ENCODE measurements at regions not wholly inside any gene's neighbourhood (a gene's known extent, or its start where the extent isn't known, plus 50 kb on each side); places are given as distances from the start of the nearest gene placed in this dataset. TPM values are rescaled to one million over a fixed set of nuclear protein-coding genes. Genes with fewer than 3 reads are reported as not detected.
"Not testable (repeated sequence)": the region's sequence is repeated elsewhere in the genome, so short reads cannot be mapped to it uniquely, and the experiment has no call there.

- H3K9ac ChIP-seq (replicated peaks in 1 of 4; ENCODE audit: extremely low read depth in 1 of 4, low read depth in 3 of 4, low read length in 3 of 4); H2AFZ ChIP-seq (ENCODE audit: low read length); H3K4ac ChIP-seq (replicated peaks; ENCODE audit: insufficient read length, low read depth, low read length); H3K36me3 ChIP-seq (ENCODE audit: control insufficient read depth in 2 of 4, insufficient read depth in 4 of 4, low read length in 3 of 4); H3K27me3 ChIP-seq (replicated peaks in 1 of 4; ENCODE audit: control insufficient read depth in 3 of 4, extremely low read depth in 1 of 4, insufficient read depth in 3 of 4, low read length in 3 of 4); H4K5ac ChIP-seq (ENCODE audit: insufficient read length, low read depth, low read length); H3K4me2 ChIP-seq (ENCODE audit: insufficient read depth in 1 of 2, low read depth in 2 of 2, low read length in 2 of 2); CTCF ChIA-PET (ENCODE audit: partially characterized antibody); H2BK12ac ChIP-seq (ENCODE audit: low read depth, low read length); H3K79me1 ChIP-seq (ENCODE audit: low read depth, low read length); H4K8ac ChIP-seq (ENCODE audit: extremely low read depth, insufficient read depth, low read length); DNase-seq (ENCODE audit: low read depth in 1 of 2, low spot score in 2 of 2); H2AK5ac ChIP-seq (ENCODE audit: low read depth, low read length); H3K4me3 ChIP-seq (ENCODE audit: extremely low read depth in 1 of 4, insufficient read depth in 2 of 4, low read depth in 3 of 4, low read length in 4 of 4); H4K91ac ChIP-seq (replicated peaks; ENCODE audit: insufficient read length, low read length); H4K20me1 ChIP-seq (replicated peaks in 1 of 2; ENCODE audit: control insufficient read depth in 1 of 2, insufficient read depth in 2 of 2, low read length in 2 of 2); H2BK120ac ChIP-seq (replicated peaks; ENCODE audit: low read depth, low read length); H2BK5ac ChIP-seq (ENCODE audit: low read depth, low read length); H3K79me2 ChIP-seq (ENCODE audit: control insufficient read depth in 1 of 2, insufficient read depth in 2 of 2, low read length in 2 of 2); POLR2A ChIA-PET (ENCODE audit: partially characterized antibody); H3K23me2 ChIP-seq (ENCODE audit: low read depth, low read length); H3K56ac ChIP-seq (replicated peaks; ENCODE audit: insufficient read length, low read depth, low read length); H3K27ac ChIP-seq (ENCODE audit: low read depth, low read length); FAIRE-seq; H3K14ac ChIP-seq (ENCODE audit: insufficient read length); H3K4me1 ChIP-seq (replicated peaks in 1 of 4; ENCODE audit: control insufficient read depth in 3 of 4, insufficient read depth in 4 of 4, low read length in 3 of 4); H3K23ac ChIP-seq (ENCODE audit: insufficient read length); H2BK20ac ChIP-seq (ENCODE audit: low read length); H3K9me3 ChIP-seq (ENCODE audit: insufficient read depth in 2 of 2, low read depth in 1 of 2, low read length in 1 of 2); H3K18ac ChIP-seq (ENCODE audit: extremely low read depth, low read length); H2BK15ac ChIP-seq (ENCODE audit: low read length): not testable (repeated sequence)
- WGBS, 2 experiments (ENCODE audit: extremely low coverage in 1 of 2, insufficient coverage in 1 of 2, insufficient read length in 1 of 2, insufficient replicate concordance in 2 of 2, low coverage in 1 of 2, low lambda C conversion rate in 2 of 2, missing lambda C conversion rate in 1 of 2) = 95% methylated on average over 4 of the region's 4 CpGs; no CpG with 5 or more reads in 1 of the 2 experiments
Observed at GRCh38 chr15:99783918-99784619, 50.8 kb upstream of the LYSMD4 start.

Small RNA genes in the stretch of these regions (small RNA-seq; reads per million reads assigned to genes)
- not detected for gene RN7SL484P (ENCODE audit: insufficient read depth)
